OCI-LY1 (cell line): ENCODE measurements at regions not wholly inside any gene's neighbourhood (a gene's known extent, or its start where the extent isn't known, plus 50 kb on each side); places are given as distances from the start of the nearest gene placed in this dataset.
"Not testable (repeated sequence)": the region's sequence is repeated elsewhere in the genome, so short reads cannot be mapped to it uniquely, and the experiment has no call there.

ENCODE experiments used
- EZH2 ChIP-seq: fragments of 200-600 bp; sonication (generic), shearing (Covaris generic); IDR thresholded peaks from 2 replicates; pipeline ENCODE4 v1.8.0; 2017; ENCODE audit warnings: borderline replicate concordance, mixed run types, mild to moderate bottlenecking, antibody characterized with exemption, low read length, moderate library complexity, mixed read lengths
- TF ChIP-seq, protein P1 (sequence below): fragments of 200-600 bp; sonication (generic), shearing (Covaris generic); IDR thresholded peaks from 2 replicates; pipeline ENCODE4 v1.5.1; 2017; ENCODE audit warnings: mild to moderate bottlenecking, antibody characterized with exemption, low read length, moderate library complexity, mixed read lengths

DNA sequence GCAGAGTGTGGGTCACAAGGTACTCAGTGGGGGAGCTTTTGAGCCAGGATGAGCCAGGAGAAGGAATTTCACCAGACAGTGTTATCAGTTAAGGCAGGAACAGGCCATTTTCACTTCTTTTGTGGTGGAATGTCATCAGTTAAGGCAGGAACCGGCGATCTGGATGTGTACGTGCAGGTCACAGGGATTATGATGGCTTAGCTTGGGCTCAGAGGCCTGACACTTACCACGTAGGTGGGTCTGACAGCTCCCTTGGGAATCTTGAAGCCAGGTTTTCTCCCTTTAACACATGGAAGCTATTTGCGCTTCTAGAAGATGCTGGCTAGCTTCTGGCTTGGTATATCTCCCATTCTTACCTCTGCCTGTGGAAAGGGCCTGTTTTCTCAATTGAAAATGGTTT lies 250.6 kb downstream of the INSC start:
- TF ChIP-seq, protein P1, sequence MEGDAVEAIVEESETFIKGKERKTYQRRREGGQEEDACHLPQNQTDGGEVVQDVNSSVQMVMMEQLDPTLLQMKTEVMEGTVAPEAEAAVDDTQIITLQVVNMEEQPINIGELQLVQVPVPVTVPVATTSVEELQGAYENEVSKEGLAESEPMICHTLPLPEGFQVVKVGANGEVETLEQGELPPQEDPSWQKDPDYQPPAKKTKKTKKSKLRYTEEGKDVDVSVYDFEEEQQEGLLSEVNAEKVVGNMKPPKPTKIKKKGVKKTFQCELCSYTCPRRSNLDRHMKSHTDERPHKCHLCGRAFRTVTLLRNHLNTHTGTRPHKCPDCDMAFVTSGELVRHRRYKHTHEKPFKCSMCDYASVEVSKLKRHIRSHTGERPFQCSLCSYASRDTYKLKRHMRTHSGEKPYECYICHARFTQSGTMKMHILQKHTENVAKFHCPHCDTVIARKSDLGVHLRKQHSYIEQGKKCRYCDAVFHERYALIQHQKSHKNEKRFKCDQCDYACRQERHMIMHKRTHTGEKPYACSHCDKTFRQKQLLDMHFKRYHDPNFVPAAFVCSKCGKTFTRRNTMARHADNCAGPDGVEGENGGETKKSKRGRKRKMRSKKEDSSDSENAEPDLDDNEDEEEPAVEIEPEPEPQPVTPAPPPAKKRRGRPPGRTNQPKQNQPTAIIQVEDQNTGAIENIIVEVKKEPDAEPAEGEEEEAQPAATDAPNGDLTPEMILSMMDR = not testable (repeated sequence)
- not testable (repeated sequence) for TF ChIP-seq EZH2
